OCI-LY1 (cell line): ENCODE measurements at regions not wholly inside any gene's neighbourhood (a gene's known extent, or its start where the extent isn't known, plus 50 kb on each side); places are given as distances from the start of the nearest gene placed in this dataset.
"Not testable (repeated sequence)": the region's sequence is repeated elsewhere in the genome, so short reads cannot be mapped to it uniquely, and the experiment has no call there.

ENCODE experiments used
- H2AFZ ChIP-seq: fragments of 200-600 bp; sonication (generic), shearing (Covaris generic); 2 replicates; pipeline ENCODE4 v1.6.0; 2014; ENCODE audit warnings: antibody characterized with exemption, mild to moderate bottlenecking, low read length
- H3F3A ChIP-seq: fragments of 200-600 bp; sonication (generic), shearing (Covaris generic); 2 replicates; pipeline ENCODE4 v1.6.0; 2014; ENCODE audit warnings: mild to moderate bottlenecking, antibody characterized with exemption, low read length, moderate library complexity; ENCODE audit not compliant: insufficient read depth
- H3K27ac ChIP-seq: fragments of 200-600 bp; sonication (generic); 2 replicates; pipeline ENCODE4 v1.5.1; 2014; ENCODE audit warnings: low read length, mixed run types, mild to moderate bottlenecking, low read depth; ENCODE audit not compliant: poor library complexity, severe bottlenecking
- H3K27me3 ChIP-seq: fragments of 200-600 bp; sonication (generic); 2 replicates; pipeline ENCODE4 v1.6.0; 2014; ENCODE audit warnings: antibody characterized with exemption, mild to moderate bottlenecking, low read length, moderate library complexity; ENCODE audit not compliant: insufficient read depth
- H3K36me3 ChIP-seq: fragments of 200-600 bp; sonication (generic); 2 replicates; pipeline ENCODE4 v1.6.1; 2014; ENCODE audit warnings: mild to moderate bottlenecking, antibody characterized with exemption, low read length, moderate library complexity, mixed read lengths; ENCODE audit not compliant: insufficient read depth
- H3K4me1 ChIP-seq: fragments of 200-600 bp; sonication (generic); 2 replicates; pipeline ENCODE4 v1.5.1; 2014; ENCODE audit warnings: mild to moderate bottlenecking, low read length, moderate library complexity; ENCODE audit not compliant: insufficient read depth, severe bottlenecking
- H3K4me2 ChIP-seq: fragments of 200-600 bp; sonication (generic), shearing (Covaris generic); 2 replicates; pipeline ENCODE4 v1.6.1; 2014; ENCODE audit warnings: low read length
- H3K4me3 ChIP-seq: fragments of 200-600 bp; sonication (generic); 2 replicates; pipeline ENCODE4 v1.5.1; 2014; ENCODE audit warnings: low read length, low read depth, mild to moderate bottlenecking, mixed read lengths; ENCODE audit not compliant: poor library complexity, severe bottlenecking
- H3K79me2 ChIP-seq: fragments of 200-600 bp; shearing (Covaris generic); 2 replicates; pipeline ENCODE4 v1.6.1; 2016; ENCODE audit warnings: mixed run types, low read length, mixed read lengths; ENCODE audit not compliant: insufficient read depth
- H3K9ac ChIP-seq: fragments of 200-600 bp; sonication (generic), shearing (Covaris generic); 2 replicates; pipeline ENCODE4 v1.6.1; 2014; ENCODE audit warnings: mild to moderate bottlenecking, low read length, mixed read lengths
- H3K9me2 ChIP-seq: fragments of 200-600 bp; sonication (generic), shearing (Covaris generic); 2 replicates; pipeline ENCODE4 v1.6.1; 2014; ENCODE audit warnings: low read depth, mild to moderate bottlenecking, low read length, mixed read lengths
- H3K9me3 ChIP-seq: fragments of 200-600 bp; shearing (Covaris generic); 2 replicates; pipeline ENCODE4 v1.6.1; 2014; ENCODE audit warnings: low read length, mixed read lengths
- H4K20me1 ChIP-seq: fragments of 200-600 bp; sonication (generic), shearing (Covaris generic); 2 replicates; pipeline ENCODE4 v1.6.0; 2016; ENCODE audit warnings: mild to moderate bottlenecking, low read length; ENCODE audit not compliant: insufficient read depth
- EZH2 ChIP-seq: fragments of 200-600 bp; sonication (generic), shearing (Covaris generic); IDR thresholded peaks from 2 replicates; pipeline ENCODE4 v1.8.0; 2017; ENCODE audit warnings: borderline replicate concordance, mixed run types, mild to moderate bottlenecking, antibody characterized with exemption, low read length, moderate library complexity, mixed read lengths
- TF ChIP-seq, protein P1 (sequence below): fragments of 200-600 bp; sonication (generic), shearing (Covaris generic); IDR thresholded peaks from 2 replicates; pipeline ENCODE4 v1.5.1; 2017; ENCODE audit warnings: mild to moderate bottlenecking, antibody characterized with exemption, low read length, moderate library complexity, mixed read lengths

DNA sequence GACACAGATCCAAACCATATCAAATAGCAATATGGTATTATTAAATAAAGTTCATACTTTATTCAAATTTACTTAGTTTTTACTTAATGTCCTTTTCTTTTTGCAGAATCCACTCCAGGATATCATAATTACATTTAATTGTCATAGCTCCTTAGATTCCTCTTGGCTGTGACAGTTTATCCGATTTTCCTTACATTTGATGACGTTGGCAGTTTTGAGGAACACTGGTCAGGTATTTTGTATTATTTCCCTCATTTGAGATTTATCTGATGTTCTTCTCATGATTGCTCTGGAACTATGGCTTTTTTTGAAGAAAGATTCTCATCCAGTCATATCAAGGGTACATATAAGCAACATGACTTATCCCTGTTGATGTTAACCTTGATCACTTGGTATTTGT is 198.3 kb upstream of the STAC start:
- no peaks in the 10 kb centered on the region for H3K9me2 ChIP-seq
- H2AFZ ChIP-seq: no peak overlapping the region
- TF ChIP-seq EZH2: no peak
- TF ChIP-seq, protein P1, sequence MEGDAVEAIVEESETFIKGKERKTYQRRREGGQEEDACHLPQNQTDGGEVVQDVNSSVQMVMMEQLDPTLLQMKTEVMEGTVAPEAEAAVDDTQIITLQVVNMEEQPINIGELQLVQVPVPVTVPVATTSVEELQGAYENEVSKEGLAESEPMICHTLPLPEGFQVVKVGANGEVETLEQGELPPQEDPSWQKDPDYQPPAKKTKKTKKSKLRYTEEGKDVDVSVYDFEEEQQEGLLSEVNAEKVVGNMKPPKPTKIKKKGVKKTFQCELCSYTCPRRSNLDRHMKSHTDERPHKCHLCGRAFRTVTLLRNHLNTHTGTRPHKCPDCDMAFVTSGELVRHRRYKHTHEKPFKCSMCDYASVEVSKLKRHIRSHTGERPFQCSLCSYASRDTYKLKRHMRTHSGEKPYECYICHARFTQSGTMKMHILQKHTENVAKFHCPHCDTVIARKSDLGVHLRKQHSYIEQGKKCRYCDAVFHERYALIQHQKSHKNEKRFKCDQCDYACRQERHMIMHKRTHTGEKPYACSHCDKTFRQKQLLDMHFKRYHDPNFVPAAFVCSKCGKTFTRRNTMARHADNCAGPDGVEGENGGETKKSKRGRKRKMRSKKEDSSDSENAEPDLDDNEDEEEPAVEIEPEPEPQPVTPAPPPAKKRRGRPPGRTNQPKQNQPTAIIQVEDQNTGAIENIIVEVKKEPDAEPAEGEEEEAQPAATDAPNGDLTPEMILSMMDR: no peak
- H4K20me1 ChIP-seq: no peaks in the 10 kb centered on the region
- H3K4me1 ChIP-seq: no peaks in the 10 kb centered on the region
- no peak overlapping the region for H3K27ac ChIP-seq
- H3K27me3 ChIP-seq: no peaks in the 10 kb centered on the region
- H3K4me3 ChIP-seq: no peak overlapping the region
- H3K9me3 ChIP-seq: no peaks in the 10 kb centered on the region
- H3K9ac ChIP-seq: no peak overlapping the region
- H3K79me2 ChIP-seq: no peaks in the 10 kb centered on the region
- no peaks in the 10 kb centered on the region for H3K36me3 ChIP-seq
- H3K4me2 ChIP-seq: no peak overlapping the region
- H3F3A ChIP-seq: no peaks in the 10 kb centered on the region

DNA sequence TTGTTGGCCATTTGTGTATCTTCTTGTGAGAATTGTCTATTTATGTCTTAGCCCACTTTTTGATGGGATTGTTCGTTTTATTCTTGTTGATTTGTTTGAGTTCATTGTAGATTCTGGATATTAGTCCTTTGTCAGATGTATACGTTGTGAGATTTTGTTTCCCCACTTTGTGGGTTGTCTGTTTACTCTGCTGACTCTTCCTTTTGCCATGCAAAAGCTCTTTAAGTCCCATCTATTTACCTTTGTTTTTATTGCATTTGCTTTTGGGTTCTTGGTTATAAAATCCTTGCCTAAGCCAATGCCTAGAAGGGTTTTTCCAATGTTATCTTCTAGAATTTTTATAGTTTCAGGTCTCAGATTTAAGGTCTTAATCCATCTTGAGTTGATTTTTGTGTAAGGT is 193.1 kb upstream of the STAC start:
- not testable (repeated sequence) for H4K20me1 ChIP-seq, H3K27me3 ChIP-seq, H3K4me1 ChIP-seq, H3F3A ChIP-seq, H3K4me3 ChIP-seq, H3K9me3 ChIP-seq, H3K9me2 ChIP-seq, H3K4me2 ChIP-seq, H3K9ac ChIP-seq, H2AFZ ChIP-seq, H3K27ac ChIP-seq, H3K36me3 ChIP-seq, H3K79me2 ChIP-seq

DNA sequence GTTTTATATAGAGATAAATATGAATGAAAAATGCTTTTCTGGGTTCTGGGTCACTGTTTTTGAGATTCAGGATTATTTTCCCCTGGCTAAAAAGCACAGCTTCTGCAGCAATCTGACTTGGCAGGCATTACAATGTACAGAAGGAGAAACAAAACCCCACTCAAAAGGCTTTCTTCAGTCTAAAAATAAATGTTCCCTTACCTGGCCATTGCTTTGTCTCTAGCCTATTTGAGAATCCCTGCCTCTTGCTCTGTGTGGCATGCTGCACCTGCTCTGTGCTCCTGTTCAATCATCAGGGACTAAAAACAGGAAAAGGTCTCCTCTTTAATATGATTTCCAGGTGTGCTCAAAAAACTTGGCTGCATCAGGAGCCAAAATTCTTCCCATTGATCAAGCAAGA is 187.4 kb upstream of the STAC start:
- Histone ChIP-seq H4K20me1 (no peaks in the 10 kb centered on the region), H3K27me3 (no peaks in the 10 kb centered on the region), H3K27ac (no peak overlapping the region), H3K9me3 (no peaks in the 10 kb centered on the region), H3F3A (no peaks in the 10 kb centered on the region), H3K79me2 (no peaks in the 10 kb centered on the region), H3K4me1 (no peaks in the 10 kb centered on the region), H3K9me2 (no peaks in the 10 kb centered on the region), H3K4me3 (no peak overlapping the region), H3K4me2 (no peak overlapping the region), H3K36me3 (no peaks in the 10 kb centered on the region), H3K9ac (no peak overlapping the region), H2AFZ (no peak overlapping the region)
- TF ChIP-seq, protein P1: no peak
- no peak for TF ChIP-seq EZH2

DNA sequence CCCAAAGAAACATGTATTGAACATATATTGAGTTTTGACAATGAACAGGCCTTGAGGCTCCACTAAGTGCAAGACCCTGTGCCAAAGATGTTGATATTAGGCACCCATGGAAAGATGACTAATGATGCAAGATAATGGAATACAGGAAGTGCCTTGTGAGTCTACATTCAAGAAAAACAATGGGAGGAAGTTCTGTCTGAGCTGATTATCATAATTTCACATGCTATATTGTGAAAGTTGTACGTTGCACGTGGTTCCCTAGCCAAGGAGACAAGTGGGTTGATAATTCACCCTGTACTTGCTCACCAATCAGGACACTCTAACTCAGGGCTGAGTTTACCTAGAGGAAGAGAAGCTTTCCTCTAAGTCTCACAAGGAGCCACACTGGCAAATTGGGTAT is 186.9 kb upstream of the STAC start:
- Histone ChIP-seq H2AFZ (no peak overlapping the region), H3K9ac (no peak overlapping the region), H3K27ac (no peak overlapping the region), H4K20me1 (no peaks in the 10 kb centered on the region), H3K4me2 (no peak overlapping the region), H3K36me3 (no peaks in the 10 kb centered on the region), H3K9me2 (no peaks in the 10 kb centered on the region), H3K4me3 (no peak overlapping the region), H3K27me3 (no peaks in the 10 kb centered on the region), H3K9me3 (no peaks in the 10 kb centered on the region), H3K4me1 (no peaks in the 10 kb centered on the region), H3F3A (no peaks in the 10 kb centered on the region), H3K79me2 (no peaks in the 10 kb centered on the region)
- TF ChIP-seq EZH2: no peak
- TF ChIP-seq, protein P1: no peak
